RWPE1 (cell line): ENCODE measurements at regions not wholly inside any gene's neighbourhood (a gene's known extent, or its start where the extent isn't known, plus 50 kb on each side); places are given as distances from the start of the nearest gene placed in this dataset.
"Not testable (repeated sequence)": the region's sequence is repeated elsewhere in the genome, so short reads cannot be mapped to it uniquely, and the experiment has no call there.

Source experiments
- CTCF ChIA-PET: fragments of 350-600 bp; sonication (Branson Sonifier 250); formaldehyde crosslinking; extraction: SDS; loops from one replicate; lab custom pipeline; 2021; lab: Yijun Ruan, JAX
- POLR2A ChIA-PET: fragments of 400-600 bp; formaldehyde crosslinking; extraction: SDS; loops from one replicate; lab custom pipeline; 2020; ENCODE audit warnings: antibody characterized with exemption; ENCODE audit not compliant: low non-redundant PET; lab: Yijun Ruan, JAX
- DNase-seq: peaks from one replicate; pipeline ENCODE4 v3.0.0; 2012; ENCODE audit warnings: low spot score
- H3K27ac ChIP-seq: fragments of 450-650 bp; 2 replicates; pipeline ENCODE4 v1.5.1; 2017
- TF ChIP-seq, protein P1 (sequence below): fragments of 450-650 bp; conservative IDR thresholded peaks from 2 replicates; pipeline ENCODE4 v1.5.1; 2017; ENCODE audit warnings: low read depth, mild to moderate bottlenecking

DNA sequence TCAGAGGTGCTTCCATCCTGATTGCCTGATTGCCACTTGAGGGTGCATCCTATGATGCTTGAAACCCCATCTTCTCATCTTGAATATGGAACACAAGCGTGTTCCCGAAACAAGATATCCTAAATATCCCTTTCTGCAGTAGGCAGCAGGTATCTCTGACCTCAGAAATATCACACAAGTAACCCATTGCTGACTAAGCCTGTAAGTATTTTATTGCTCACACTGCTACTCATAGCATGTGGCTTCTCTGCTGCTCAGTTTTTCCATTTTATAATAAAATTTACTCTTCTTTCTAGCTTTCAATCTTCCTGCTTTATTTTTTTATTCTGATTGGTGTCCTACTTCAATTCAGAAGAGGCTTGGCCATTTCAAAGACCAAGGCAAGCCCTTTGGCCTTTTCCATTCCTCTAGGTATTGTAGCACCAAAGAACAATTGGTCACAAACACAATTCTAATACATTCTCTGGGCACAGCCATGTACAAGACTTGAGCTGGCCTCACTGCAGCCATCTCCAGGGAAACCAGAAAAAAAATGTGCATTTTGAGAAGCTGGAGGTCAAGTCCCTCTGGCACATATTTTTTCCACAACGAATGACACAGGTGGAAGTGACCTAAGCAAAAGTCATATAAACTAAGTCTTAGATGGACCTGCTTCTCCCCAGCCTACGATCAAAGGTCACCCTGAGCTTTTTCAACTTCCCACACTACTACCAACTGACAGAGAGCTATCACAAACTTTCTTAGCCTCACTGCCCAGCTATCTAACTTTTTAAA is 107.0 kb downstream of the OR13H1 start:
- H3K27ac ChIP-seq: no peak overlapping the region
- POLR2A ChIA-PET: no interaction called here
- peak; percentile 6 for DNase-seq
- TF ChIP-seq, protein P1, sequence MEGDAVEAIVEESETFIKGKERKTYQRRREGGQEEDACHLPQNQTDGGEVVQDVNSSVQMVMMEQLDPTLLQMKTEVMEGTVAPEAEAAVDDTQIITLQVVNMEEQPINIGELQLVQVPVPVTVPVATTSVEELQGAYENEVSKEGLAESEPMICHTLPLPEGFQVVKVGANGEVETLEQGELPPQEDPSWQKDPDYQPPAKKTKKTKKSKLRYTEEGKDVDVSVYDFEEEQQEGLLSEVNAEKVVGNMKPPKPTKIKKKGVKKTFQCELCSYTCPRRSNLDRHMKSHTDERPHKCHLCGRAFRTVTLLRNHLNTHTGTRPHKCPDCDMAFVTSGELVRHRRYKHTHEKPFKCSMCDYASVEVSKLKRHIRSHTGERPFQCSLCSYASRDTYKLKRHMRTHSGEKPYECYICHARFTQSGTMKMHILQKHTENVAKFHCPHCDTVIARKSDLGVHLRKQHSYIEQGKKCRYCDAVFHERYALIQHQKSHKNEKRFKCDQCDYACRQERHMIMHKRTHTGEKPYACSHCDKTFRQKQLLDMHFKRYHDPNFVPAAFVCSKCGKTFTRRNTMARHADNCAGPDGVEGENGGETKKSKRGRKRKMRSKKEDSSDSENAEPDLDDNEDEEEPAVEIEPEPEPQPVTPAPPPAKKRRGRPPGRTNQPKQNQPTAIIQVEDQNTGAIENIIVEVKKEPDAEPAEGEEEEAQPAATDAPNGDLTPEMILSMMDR: no peak
- CTCF ChIA-PET: no interaction called here

DNA sequence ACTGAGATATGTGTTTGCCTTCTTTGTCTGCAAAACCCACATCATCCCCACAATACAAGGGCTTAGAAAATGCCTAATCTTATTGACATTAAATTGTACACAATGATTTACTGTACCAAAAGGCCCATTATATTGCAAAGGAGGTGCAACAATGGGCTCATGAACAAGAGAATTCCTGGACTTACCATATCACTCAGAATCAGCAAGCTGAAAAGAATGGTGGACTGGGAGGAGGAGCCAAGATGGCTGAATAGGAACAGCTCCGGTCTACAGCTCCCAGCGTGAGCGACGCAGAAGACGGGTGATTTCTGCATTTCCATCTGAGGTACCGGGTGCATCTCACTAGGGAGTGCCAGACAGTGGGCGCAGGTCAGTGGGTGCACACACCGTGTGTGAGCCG is 119.9 kb downstream of the OR13H1 start:
- CTCF ChIA-PET, H3K27ac ChIP-seq, POLR2A ChIA-PET, DNase-seq: not testable (repeated sequence)

DNA sequence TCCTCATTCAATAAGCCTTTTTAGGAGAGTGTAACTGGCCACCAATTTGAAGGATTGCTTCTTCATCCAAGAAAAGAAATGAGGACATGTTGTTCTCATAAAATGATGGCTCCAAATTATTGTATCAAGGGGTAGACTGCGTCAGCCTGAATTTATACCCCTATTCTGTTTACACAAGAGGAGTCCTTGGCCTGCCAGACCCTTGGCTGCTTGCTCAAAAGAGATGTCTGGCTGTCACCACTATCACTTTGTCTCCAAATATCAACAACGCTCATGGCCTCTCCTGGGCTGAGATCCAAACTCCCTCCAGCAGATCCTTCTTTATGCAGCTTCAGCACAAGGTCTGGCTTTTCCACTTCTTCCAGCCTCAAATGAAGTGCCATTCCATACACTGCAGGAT is 127.9 kb downstream of the OR13H1 start:
- H3K27ac ChIP-seq: no peak overlapping the region
- CTCF ChIA-PET: no interaction called here
- no peak for DNase-seq
- POLR2A ChIA-PET: no interaction called here
- TF ChIP-seq, protein P1: no peak

DNA sequence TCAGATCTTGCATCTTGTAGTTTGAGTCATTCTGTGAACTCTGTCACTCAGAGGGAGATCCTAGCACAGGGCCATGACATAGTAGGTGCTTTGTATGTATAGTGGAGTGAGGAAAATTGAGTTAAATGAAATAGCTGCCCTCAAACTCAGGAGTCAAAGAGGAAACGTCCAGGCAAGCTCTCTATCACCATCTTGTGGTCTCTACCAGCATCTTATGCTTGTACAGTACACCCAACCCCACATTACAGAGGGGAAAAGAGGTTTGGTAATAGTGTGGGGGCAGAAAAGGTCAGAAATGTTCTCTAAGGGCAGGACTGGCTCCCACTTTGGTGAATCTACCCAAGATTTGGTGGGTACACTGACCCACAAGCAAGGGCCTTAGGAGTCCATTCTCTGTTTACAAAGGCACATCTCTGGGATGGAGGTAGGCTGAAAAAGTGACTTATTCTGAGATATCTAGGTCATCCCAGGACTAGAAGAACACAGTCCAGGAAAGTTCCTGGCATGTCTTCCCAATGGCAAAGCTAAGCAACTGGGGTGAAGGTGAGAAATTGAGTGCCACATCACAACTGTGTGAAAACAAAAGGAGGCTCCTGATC is 131.8 kb downstream of the OR13H1 start:
- TF ChIP-seq, protein P1: no peak
- no peak overlapping the region for H3K27ac ChIP-seq
- CTCF ChIA-PET: interaction anchor here (0.6 kb wide), 1 partner anchor 852 kb away, joined by 3 read pairs; no protein-coding TSS in a partner anchor
- POLR2A ChIA-PET: no interaction called here
- peak; percentile 8 for DNase-seq

- peak; percentile 48 for DNase-seq
- ChIA-PET POLR2A (no interaction called here), CTCF (interaction anchor here (0.6 to 0.7 kb wide), 4 partner anchors 90 to 1243 kb away, joined by 3 to 8 read pairs (median 3); no protein-coding TSS in a partner anchor)
- no peak overlapping the region for H3K27ac ChIP-seq
- TF ChIP-seq, protein P1: peak; percentile 58
Measured at GRCh38 chrX:131677655-131678628, 134.1 kb downstream of the OR13H1 start.

- CTCF ChIA-PET, DNase-seq, H3K27ac ChIP-seq, POLR2A ChIA-PET: not testable (repeated sequence)
Measured at GRCh38 chrX:131682735-131683134, 138.9 kb downstream of the OR13H1 start.

DNA sequence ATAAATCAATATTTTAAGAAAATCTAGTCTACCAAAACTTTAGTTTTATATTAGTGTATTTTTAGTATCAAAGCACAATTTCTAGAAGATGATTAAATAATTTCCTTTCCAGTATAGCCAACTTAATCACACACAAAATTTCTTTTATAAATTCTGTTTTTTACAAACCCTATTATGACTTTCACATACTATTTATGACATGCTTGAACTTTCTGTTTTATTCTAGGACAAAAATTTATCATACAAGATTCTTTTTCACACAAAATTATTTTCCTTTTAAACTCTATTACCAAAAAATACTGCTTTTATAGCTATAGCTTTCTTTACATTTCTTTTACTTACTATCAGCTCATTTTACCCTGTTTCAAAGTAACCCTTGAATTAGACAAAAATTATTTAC is 149.5 kb downstream of the OR13H1 start:
- POLR2A ChIA-PET: no interaction called here

DNA sequence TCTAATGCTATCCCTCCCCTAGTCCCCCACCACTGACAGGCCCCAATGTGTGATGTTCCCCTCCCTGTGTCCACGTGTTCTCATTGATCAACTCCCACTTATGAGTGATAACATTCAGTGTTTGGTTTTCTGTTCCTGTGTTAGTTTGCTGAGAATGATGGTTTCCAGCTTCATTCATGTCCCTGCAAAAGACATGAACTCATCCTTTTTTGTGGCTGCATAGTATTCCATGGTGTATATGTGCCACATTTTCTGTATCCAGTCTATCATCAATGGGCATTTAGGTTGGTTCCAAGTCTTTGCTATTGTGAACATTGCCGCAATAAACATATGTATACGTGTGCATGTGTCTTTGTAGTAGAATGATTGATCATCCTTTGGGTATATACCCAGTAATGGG is 153.1 kb downstream of the OR13H1 start:
- DNase-seq, CTCF ChIA-PET, POLR2A ChIA-PET, H3K27ac ChIP-seq: not testable (repeated sequence)

More for the DNA sequence above, 149.5 kb downstream of the OR13H1 start:
- CTCF ChIA-PET: no interaction called here
- TF ChIP-seq, protein P1: no peak
- no peak overlapping the region for H3K27ac ChIP-seq
- no peak for DNase-seq
